Cardiac septum (tissue), 1 donor: ENCODE measurements at regions not wholly inside any gene's neighbourhood (a gene's known extent, or its start where the extent isn't known, plus 50 kb on each side); places are given as distances from the start of the nearest gene placed in this dataset.

Experiments used
- DNase-seq: peaks from one replicate; pipeline ENCODE4 v3.0.0-alpha.2; 2020; ENCODE audit warnings: low spot score
- intact Hi-C: fragments of 100-400 bp; cut with DNase I; formaldehyde crosslinking; loops from one replicate; pipeline ENCODE4 v1.14.0; 2022
- donor health status: DM: no; HTN: no; CAD: no.

DNA sequence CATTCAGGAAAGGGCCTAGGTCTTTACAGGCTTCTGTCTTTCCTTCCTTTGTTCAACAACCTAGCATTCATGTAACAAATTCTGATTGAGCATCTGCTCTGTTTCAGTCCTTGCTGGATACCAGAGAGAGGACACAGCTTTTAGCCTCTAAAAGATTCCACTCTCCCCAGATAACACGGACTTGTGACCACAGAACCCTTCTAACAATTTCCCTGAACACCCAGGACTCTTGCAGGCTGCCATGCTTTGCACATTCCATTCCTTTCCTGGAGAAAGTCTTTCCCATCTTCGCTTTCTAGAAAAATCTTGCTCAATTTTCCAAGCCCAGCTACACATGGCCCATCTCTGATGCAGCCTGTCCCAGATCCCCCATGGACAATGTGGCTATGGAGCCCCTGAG lies 310.9 kb downstream of the ACTL7B start:
- no peak for DNase-seq
- intact Hi-C loops: no loop called here

GRCh38 chr9:108543251-108543778 lies 312.5 kb downstream of the ACTL7B start:
- intact Hi-C loops: no loop called here
- no peak for DNase-seq

DNA sequence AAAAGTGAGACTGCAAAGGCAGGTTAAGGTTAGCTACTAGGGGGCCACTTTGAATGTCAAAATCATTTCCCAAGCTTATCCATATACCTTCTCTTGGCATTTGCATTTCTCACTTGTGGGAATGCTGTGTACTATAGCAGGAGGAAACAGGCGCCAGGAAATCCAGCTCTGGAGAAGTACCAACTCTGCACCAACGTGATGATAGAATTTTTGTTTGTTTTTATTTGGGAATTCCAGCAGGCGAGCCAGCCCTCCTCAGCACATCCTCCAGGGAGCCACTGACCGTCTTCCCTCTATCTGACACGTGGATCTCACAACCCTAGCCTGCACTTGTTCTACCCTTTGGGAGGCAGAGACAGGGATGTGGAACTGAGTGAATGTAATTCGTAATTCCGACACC lies 318.0 kb downstream of the ACTL7B start:
- intact Hi-C loops: no loop called here

GRCh38 chr9:108536836-108537601 lies 318.8 kb downstream of the ACTL7B start:
- DNase-seq: no peak
- intact Hi-C loops: no loop called here

More for the DNA sequence above, 318.0 kb downstream of the ACTL7B start:
- DNase-seq: no peak

- intact Hi-C loops: no loop called here
- no peak for DNase-seq
These were observed 320.3 kb downstream of the ACTL7B start for GRCh38 chr9:108535526-108535925.

GRCh38 chr9:108534741-108535140 lies 321.0 kb downstream of the ACTL7B start:
- DNase-seq: no peak
- intact Hi-C loops: no loop called here

DNA sequence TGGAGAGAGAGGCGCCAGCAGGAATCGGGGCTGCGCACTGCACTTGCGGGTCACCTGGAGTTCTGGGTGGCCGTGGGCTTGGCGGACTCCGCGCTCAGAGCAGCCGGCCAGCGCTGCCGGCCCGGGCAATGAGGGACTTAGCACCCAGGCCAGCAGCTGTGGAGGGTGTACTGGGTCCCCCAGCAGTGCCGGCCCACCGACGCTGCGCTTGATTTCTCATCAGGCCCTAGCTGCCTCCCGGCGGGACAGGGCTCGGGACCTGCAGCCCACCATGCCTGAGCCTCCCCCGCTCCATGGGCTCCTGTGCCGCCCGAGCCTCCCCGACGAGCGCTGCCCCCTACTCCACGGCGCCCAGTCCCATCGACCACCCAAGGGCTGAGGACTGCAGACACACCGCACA lies 325.6 kb downstream of the ACTL7B start:
- intact Hi-C loops: no loop called here
- no peak for DNase-seq

- intact Hi-C loops: no loop called here
- no peak for DNase-seq
These were observed 327.6 kb downstream of the ACTL7B start for GRCh38 chr9:108528231-108528630.

DNA sequence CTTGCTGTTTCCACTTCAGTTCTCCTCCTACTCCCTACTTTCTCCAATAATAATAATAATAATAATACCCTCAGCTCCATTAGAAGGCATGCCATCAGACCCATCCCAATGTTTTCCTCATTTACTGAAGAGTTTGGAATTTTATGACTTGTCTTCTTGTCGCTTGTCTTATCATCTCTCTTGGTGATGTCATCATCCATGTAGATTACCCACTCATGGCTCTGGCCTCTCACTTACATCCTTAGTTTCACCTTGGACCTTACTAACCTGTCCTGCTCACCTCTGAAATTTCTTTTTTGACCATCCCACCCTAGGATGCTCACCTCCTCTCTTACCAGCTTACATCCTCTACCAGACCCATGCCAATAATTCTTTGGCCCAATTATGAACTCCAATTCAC lies 329.3 kb downstream of the ACTL7B start:
- intact Hi-C loops: no loop called here
- no peak for DNase-seq

GRCh38 chr9:108525186-108525585 lies 330.6 kb downstream of the ACTL7B start:
- intact Hi-C loops: no loop called here

GRCh38 chr9:108521063-108521590 lies 334.7 kb downstream of the ACTL7B start:
- intact Hi-C loops: no loop called here
- no peak for DNase-seq

More at GRCh38 chr9:108525186-108525585, 330.6 kb downstream of the ACTL7B start:
- no peak for DNase-seq

- intact Hi-C loops: no loop called here
- DNase-seq: no peak
These were observed 336.3 kb downstream of the ACTL7B start for GRCh38 chr9:108519437-108519836.

DNA sequence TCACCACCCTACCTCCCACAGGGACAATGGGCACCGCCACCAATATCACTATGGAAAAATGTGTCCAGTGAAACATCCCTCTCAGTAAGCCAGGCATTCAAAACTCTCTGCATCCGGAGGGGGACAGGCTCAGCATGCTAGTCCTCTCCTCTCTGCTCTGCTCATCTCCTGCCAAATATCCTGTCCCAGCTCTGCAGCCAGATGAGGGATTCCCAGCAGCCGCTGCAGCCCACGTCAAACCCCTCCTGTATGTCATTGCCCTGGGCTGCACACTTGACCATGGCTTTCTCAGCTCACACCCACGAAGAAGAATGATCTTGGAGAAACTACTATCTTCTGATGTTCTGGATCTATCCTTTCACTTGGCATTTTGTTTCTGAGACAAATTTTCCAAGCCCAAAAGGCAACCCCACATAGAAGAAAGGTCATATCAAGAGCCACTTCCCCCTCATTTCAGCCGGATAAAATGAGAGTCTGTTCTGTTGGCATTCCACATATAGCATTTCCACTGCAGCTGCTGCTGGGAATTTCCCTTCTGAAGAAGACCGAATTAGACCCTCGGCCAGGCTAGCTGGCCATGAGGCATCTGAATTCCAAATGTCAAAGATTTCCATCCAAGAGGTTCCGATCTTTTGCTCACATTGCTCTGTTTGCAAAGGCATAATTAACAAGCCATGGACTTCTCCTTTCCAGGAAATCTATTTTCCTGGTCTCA lies 338.0 kb downstream of the ACTL7B start:
- intact Hi-C loops: no loop called here
- DNase-seq: no peak

DNA sequence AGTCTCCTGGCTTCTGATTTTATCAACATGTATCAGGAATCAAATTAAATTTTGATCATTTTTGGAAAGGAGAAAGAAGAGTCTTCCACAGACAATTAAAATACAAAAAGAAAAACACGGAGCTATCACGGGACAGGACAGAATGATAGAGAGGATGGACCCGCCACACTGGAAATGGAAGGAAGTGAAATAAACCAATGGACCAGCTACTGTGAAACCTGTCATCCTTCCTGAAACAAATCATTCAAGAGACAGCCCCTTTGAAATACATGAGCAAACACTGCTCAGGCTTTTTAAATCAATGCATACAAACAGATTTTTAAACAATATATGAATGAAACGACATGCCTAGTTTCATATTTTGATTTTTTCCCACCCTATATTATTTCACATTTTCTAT lies 339.4 kb downstream of the ACTL7B start:
- DNase-seq: no peak
- intact Hi-C loops: no loop called here

DNA sequence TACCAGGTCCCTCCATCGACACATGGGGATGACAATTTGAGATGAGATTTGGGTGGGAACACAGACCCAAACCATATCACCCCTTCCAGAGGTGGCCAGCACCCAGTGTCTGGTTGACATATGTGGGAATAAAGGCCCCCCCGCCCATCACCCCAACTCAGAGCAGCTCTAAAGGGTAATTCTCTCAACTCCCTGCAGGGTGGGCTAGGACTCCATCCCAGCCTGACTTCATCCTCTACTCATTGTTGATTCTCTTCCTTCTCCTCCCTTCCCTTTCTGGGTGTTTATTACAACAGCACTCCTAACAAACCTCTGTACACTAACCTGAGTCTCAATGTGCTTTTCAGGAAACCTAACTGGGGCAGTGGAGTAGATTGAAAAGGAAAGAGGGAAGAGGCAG lies 339.9 kb downstream of the ACTL7B start:
- DNase-seq: no peak
- intact Hi-C loops: no loop called here

DNA sequence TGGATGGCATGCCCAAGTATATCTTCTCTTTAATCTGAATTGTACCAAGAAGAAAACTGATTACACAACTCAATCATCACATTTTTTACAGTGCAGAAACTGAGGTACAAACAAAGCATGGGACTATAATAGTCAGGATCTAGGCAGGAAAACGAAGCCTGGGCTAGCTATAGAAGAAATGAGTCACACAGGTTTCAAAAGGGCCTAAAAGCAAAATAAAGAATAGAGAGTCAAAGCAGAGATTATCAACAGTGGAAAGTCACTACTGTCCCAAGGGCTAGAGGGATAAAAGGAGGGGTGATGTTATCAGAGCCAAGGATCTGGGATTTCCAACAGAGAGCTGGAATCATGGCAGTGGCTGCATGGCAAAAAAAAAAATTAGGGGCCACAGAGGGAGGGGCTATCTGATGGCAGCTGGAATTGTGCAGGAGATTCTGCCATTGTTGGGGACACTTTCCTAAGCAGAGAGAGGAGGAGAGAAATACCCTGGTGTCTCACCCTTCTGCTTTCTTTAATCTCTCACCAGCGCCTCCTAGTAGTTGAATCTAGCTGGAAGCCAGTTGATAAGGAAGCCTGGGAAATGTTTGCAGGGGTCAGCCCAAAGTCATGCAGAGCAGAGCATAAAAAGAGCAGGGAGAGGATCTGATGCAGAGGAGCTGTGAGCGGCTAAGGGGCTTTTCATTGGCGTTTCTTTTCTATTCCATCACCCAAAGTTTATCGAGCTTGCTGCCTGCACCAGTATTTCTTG lies 343.2 kb downstream of the ACTL7B start:
- DNase-seq: no peak
- intact Hi-C loops: no loop called here

DNA sequence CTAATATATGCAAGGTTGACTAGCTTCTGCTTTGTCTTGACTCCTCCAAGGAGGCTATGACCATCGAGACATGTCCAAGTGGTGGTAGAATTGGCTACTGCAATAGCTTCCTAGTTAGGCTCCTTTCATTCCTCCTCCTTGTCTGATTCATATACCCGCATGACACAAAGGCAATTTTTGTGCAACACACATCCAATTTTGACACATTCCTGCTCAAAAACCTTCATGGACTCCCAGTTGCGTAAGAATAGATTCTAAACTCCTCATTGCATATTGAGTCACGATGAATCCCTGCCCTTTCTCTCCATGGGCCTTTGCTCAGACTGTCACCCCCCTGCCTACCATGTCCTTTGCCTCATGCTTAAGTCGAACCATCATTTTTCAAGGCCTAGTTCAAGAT lies 344.5 kb downstream of the ACTL7B start:
- intact Hi-C loops: no loop called here
- DNase-seq: no peak

GRCh38 chr9:108496846-108497245 lies 358.9 kb downstream of the ACTL7B start:
- intact Hi-C loops: no loop called here
- no peak for DNase-seq

DNA sequence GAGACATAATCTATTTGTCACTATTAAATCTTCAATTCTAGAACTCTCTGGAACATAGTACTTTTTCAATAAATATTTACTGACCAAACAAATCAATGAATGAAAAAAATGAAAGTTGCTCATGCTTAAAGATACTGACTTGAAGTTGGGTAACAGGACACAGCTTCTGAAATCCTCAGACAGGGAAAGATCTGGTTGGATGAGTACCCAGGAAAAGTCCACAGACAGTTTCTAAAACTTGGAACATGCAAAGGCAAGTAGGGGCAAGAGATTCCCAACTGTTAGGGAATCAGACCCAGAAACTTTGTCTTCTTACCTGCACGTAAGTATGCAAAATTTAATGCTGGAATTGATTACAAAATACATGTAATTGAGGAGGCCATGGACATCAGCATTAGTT lies 366.2 kb downstream of the ACTL7B start:
- DNase-seq: no peak
- intact Hi-C loops: no loop called here

- DNase-seq: no peak
- intact Hi-C loops: no loop called here
These were observed 369.0 kb downstream of the ACTL7B start for GRCh38 chr9:108486831-108487230.
